Mammary epithelial cell (primary cell): ENCODE measurements at regions not wholly inside any gene's neighbourhood (a gene's known extent, or its start where the extent isn't known, plus 50 kb on each side); places are given as distances from the start of the nearest gene placed in this dataset.

Source experiments
- CTCF ChIP-seq, 2 donors: IDR thresholded peaks in 1 of 2; conservative IDR thresholded peaks in 1 of 2; 2 replicates each; pipeline ENCODE4 v1.5.1; 2011 to 2012; ENCODE audit warnings: inconsistent platforms in 2 of 2, low read length in 2 of 2, mild to moderate bottlenecking in 2 of 2, control low read depth in 1 of 2, low read depth in 1 of 2; ENCODE audit not compliant: insufficient read depth in 1 of 2; ENCODE audit errors: extremely low read depth in 1 of 2
- EZH2 ChIP-seq: IDR thresholded peaks from 2 replicates; pipeline ENCODE4 v1.6.1; 2012; ENCODE audit warnings: low read length, inconsistent platforms, borderline replicate concordance

GRCh38 chr12:66739266-66739665, 60.4 kb upstream of the GRIP1 start:
- TF ChIP-seq CTCF (conservative IDR thresholded peaks at IDR 0.05 in 1 of 2, IDR thresholded peaks at IDR 0.05 in 1 of 2; ENCODE audit: extremely low read depth in 1 of 2, insufficient read depth in 1 of 2, low read depth in 1 of 2, low read length in 2 of 2) (no peak), EZH2 (no peak)
